ENCODE measurements at regions not wholly inside any gene's neighbourhood (a gene's known extent, or its start where the extent isn't known, plus 50 kb on each side); places are given as distances from the start of the nearest gene placed in this dataset.
"Not testable (repeated sequence)": the region's sequence is repeated elsewhere in the genome, so short reads cannot be mapped to it uniquely, and the experiment has no call there.

DNA sequence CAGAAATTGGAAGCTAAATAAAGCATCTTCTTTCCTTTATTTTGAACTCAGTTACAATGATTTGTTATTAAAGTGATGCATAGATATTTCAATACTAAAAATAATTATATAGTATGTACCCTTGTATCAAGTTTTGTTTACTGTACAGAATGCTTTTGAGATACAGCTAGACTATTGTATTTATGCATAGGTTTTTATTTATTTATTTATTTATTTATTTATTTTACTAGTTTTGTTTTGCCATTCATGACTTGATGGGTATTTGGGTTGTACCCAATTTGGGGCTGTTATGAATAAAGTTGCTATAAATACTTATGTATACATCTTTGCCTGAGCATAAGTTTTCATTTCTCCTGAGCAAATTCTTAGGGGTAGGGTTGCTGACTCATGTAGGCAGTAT, 118.7 kb upstream of the NXPH2 start:
- no peak for DNase-seq

DNA sequence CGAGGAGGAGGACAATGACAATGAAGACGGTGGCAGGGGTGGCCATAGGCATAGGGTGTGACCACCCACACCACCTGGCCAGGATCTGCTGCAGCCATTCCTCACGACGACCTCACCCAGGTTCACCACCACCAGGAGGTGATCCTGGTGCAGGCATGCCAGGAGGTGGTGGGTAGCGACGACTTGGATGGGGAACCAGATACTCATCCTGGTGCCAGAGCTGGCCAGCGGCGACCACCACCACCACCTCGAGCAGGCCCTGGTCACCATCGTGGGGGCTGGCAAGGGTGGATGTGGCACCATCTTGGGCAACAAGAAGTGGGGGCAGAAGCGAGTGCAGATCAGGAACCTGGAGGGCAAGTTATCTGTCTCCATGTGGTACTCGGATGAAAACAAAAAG, 117.1 kb upstream of the NXPH2 start:
- DNase-seq = no peak

DNA sequence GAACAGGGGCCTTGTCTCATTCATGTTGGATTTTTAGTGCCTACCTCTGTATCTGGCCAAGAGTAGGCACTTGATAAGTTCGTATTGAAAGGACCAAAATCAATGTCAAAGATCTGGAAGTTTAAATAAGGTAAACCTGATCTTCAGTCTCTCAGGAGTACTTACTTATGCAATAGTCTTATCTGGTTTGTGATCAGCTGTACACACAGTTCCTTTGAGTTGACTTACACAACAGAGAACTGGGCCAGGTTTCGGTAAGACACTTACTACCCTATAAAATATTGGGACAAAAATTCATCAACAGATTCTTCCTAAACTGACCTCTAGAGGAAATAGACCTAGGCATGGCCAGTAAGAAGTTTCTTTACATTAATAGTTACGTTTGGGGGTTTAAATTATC, 113.6 kb upstream of the NXPH2 start:
- DNase-seq = no peak

- DNase-seq = no peak
Measured at GRCh38 chr2:138881126-138881525, 100.9 kb upstream of the NXPH2 start.

- DNase-seq = no peak
Measured at GRCh38 chr2:138879931-138880330, 99.7 kb upstream of the NXPH2 start.

DNA sequence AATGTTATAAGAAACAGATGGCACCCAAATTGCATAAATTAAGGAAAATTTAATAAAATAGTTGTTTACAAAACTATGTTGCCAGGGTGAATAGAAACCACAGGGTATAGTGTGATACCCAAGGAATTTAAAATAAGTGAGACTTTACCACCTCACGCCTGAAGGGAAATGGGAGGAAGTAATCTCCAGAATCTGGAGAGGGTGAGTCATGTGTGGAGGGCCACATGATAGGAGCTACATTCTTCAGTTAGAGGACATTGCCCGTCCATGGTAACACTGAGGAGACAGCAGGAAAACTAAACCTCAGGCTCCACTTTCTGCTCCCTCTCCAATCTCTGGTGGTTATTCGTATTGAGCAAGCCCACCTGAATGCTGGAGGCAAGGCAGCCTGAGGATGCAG, 97.2 kb upstream of the NXPH2 start:
- DNase-seq = no peak

DNA sequence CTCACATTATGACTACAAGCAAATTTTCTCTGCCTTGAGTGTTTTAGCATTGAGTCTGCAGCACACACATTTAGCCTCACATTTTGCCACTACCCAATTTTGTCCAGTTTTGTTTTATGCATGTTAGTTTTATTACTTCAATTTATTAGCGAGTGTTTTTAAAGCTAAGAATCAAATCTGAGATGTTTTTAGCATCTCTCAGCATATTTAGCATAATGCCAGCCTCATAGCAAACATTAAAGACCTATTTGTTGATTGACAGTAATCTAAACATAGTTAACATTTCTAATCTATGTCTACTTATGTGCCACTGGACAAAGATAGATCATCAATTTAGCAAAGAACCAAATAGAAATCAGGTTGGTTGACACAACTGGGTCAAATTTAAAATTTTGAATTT, 94.1 kb upstream of the NXPH2 start:
- DNase-seq = no peak

DNA sequence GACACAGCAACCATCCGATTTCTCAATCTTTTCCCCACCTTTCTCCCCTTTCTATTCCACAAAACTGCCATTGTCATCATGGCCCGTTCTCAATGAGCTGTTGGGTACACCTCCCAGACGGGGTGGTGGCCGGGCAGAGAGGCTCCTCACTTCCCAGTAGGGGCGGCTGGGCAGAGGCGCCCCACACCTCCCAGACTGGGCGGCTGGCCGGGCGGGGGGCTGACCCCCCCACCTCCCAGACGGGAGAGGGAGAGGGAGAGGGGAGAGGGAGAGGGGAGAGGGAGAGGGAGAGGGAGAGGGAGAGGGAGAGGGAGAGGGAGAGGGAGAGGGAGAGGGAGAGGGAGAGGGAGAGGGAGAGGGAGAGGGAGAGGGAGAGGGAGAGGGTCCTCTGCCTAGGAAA, 91.9 kb upstream of the NXPH2 start:
- DNase-seq = not testable (repeated sequence)

GRCh38 chr2:138871312-138871711, 91.1 kb upstream of the NXPH2 start:
- no peak for DNase-seq

- DNase-seq = no peak
Measured at GRCh38 chr2:138867341-138867740, 87.2 kb upstream of the NXPH2 start.

- DNase-seq = no peak
Measured at GRCh38 chr2:138866797-138867196, 86.6 kb upstream of the NXPH2 start.

DNA sequence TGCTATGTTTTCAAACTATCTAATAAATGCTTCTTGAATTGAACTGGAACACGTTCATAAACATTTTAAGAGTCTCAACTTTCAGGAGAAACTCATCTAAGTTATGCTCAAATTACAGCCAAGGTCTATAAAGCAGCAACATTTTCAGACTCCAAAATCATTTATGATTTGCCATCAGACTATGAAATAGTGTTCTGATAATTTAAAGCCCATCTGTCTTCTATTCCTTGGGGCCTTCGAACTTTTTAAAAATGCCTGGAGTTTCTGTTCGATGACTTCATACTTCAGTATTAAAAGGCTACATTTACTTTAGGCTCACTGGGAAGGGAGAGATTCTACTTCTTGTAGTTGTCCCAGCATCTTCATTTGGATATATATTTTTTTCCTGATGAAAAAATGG, 73.6 kb upstream of the NXPH2 start:
- DNase-seq = no peak

GRCh38 chr2:138853296-138853695, 73.1 kb upstream of the NXPH2 start:
- DNase-seq = no peak

- DNase-seq = no peak
Measured at GRCh38 chr2:138846216-138846821, 66.1 kb upstream of the NXPH2 start.

GRCh38 chr2:138842341-138842740, 62.2 kb upstream of the NXPH2 start:
- no peak for DNase-seq

DNA sequence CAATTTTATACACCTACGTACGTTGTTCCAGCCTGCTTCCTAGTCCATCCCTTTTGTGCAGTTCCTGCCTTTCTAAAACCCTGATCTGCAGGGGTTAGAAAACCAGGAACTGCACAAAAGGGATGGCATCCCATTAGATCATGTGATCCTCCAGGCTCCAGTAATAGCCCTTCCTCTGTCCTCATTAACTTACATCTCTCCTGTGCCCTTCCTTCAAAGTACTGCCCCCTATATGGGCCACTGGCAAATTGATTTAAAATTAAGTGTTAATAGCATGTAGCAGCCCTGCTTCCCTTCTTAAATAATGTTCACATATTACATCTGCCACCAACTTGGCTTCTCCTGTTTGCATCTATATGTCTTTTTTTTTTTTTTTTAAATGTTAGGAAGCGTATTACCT, 61.3 kb upstream of the NXPH2 start:
- no peak for DNase-seq

- DNase-seq = no peak
Measured at GRCh38 chr2:138838851-138839620, 58.8 kb upstream of the NXPH2 start.

GRCh38 chr2:138831691-138832090, 51.5 kb upstream of the NXPH2 start:
- DNase-seq = no peak

DNA sequence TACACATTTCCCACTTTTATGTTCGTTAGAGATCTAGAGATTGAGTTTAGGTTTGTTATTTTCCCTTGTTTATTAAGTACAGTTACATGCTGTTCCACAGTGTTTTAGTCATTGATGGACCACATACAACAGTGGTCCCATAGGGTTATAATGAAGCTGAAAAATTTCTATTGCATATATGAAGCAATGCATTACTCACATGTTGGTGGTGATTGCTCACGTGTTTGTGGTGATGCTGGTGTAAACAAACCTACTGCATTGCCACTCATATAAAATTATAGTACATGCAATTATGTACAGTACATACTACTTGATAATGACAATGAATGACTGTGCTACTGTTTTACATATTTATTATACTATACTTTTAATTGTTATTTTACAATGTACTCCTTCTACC, 51.0 kb upstream of the NXPH2 start:
- DNase-seq = no peak

DNA sequence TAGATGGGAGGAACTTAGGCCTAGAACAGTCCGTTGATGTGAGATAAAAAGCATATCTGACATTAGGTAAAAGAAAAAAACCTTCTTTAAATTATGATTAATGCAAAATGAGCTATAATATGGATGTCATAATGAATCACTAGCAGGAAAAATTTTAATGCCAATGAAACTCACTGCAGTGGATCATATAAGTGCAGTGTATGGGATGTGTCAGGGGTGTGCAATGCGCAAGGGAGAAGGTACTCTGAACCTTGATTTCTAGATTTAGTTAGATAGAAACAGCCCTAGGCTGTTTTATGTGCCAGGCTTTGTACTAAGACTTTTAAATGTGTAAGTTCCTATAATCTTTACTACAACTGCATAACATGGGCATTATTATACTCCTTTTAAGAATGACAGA, 50.4 kb upstream of the NXPH2 start:
- DNase-seq = no peak

Measured in KG1 (cell line).